ENCODE measurements at regions not wholly inside any gene's neighbourhood (a gene's known extent, or its start where the extent isn't known, plus 50 kb on each side); places are given as distances from the start of the nearest gene placed in this dataset.

GRCh38 chr4:167614866-167615265, 380.6 kb upstream of the SPOCK3 start:
- no peak for TF ChIP-seq CTCF (IDR thresholded peaks at IDR 0.05)
- TF ChIP-seq POLR2A (IDR thresholded peaks at IDR 0.05) = no peak

Data from thyroid gland (tissue), 4 donors.